ENCODE measurements at regions not wholly inside any gene's neighbourhood (a gene's known extent, or its start where the extent isn't known, plus 50 kb on each side); places are given as distances from the start of the nearest gene placed in this dataset.

DNA sequence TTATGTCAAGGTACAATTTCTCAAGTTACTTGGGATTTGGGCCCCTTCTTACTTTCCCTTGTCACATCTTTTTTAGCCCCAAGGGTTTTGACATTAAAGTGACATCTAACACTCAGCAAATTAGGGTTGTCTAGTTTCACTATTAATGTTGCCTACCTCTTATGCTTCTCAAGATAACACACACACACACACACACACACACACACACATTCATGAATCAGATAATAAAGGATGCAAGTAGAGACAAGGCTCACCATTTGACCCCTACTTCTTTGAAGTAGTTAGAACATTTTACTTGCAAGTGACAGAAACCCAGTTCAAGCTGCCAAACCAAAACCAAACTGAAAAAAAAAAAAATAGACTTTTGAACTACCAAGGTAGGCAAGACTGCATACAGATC lies 138.8 kb downstream of the TRIB2 start:
- no peak overlapping the region for H4K8ac ChIP-seq (ENCODE audit: extremely low read depth, insufficient read depth, low read length)
- H3K79me1 ChIP-seq (ENCODE audit: low read depth, low read length) = no peaks in the 10 kb centered on the region
- no peaks in the 10 kb centered on the region for H3K27me3 ChIP-seq (replicated peaks in 1 of 4; ENCODE audit: control insufficient read depth in 3 of 4, extremely low read depth in 1 of 4, insufficient read depth in 3 of 4, low read length in 3 of 4)
- H3K4ac ChIP-seq (replicated peaks; ENCODE audit: insufficient read length, low read depth, low read length) = no peak overlapping the region
- no peak overlapping the region for H2BK20ac ChIP-seq (ENCODE audit: low read length)
- no peak overlapping the region for H4K91ac ChIP-seq (replicated peaks; ENCODE audit: insufficient read length, low read length)
- no peak overlapping the region for H2AK5ac ChIP-seq (ENCODE audit: low read depth, low read length)
- H3K4me2 ChIP-seq (ENCODE audit: insufficient read depth in 1 of 2, low read depth in 2 of 2, low read length in 2 of 2) = no peak overlapping the region
- H4K5ac ChIP-seq (ENCODE audit: insufficient read length, low read depth, low read length) = no peak overlapping the region
- no peak for FAIRE-seq
- no peak overlapping the region for H3K14ac ChIP-seq (ENCODE audit: insufficient read length)
- no peaks in the 10 kb centered on the region for H3K23me2 ChIP-seq (ENCODE audit: low read depth, low read length)
- H3K18ac ChIP-seq (ENCODE audit: extremely low read depth, low read length) = no peak overlapping the region
- peaks cover 10 to 15% of the 10 kb centered on the region in 2 experiments; a peak in 3 of 4 replicates for H3K9me3 ChIP-seq (ENCODE audit: insufficient read depth in 2 of 2, low read depth in 1 of 2, low read length in 1 of 2)
- ChIA-PET CTCF (ENCODE audit: partially characterized antibody) (no interaction called here), POLR2A (ENCODE audit: partially characterized antibody) (no interaction called here)
- H2BK5ac ChIP-seq (ENCODE audit: low read depth, low read length) = no peak overlapping the region
- no peak overlapping the region for H2BK15ac ChIP-seq (ENCODE audit: low read length)
- no peaks in the 10 kb centered on the region for H4K20me1 ChIP-seq (replicated peaks in 1 of 2; ENCODE audit: control insufficient read depth in 1 of 2, insufficient read depth in 2 of 2, low read length in 2 of 2)
- peaks cover 0 to 6% (median 0%) of the 10 kb centered on the region in 4 experiments; a peak in 1 of 8 replicates for H3K36me3 ChIP-seq (ENCODE audit: control insufficient read depth in 2 of 4, insufficient read depth in 4 of 4, low read length in 3 of 4)
- DNase-seq (ENCODE audit: low read depth in 1 of 2, low spot score in 2 of 2) = no peak
- H3K9ac ChIP-seq (replicated peaks in 1 of 4; ENCODE audit: extremely low read depth in 1 of 4, low read depth in 3 of 4, low read length in 3 of 4) = no peak overlapping the region
- no peaks in the 10 kb centered on the region for H3K79me2 ChIP-seq (ENCODE audit: control insufficient read depth in 1 of 2, insufficient read depth in 2 of 2, low read length in 2 of 2)
- H3K23ac ChIP-seq (ENCODE audit: insufficient read length) = no peak overlapping the region
- no peak overlapping the region for H3K27ac ChIP-seq (ENCODE audit: low read depth, low read length)
- H2AFZ ChIP-seq (ENCODE audit: low read length) = no peak overlapping the region
- H2BK12ac ChIP-seq (ENCODE audit: low read depth, low read length) = no peak overlapping the region
- H3K4me3 ChIP-seq (ENCODE audit: extremely low read depth in 1 of 4, insufficient read depth in 2 of 4, low read depth in 3 of 4, low read length in 4 of 4) = no peak overlapping the region
- H3K56ac ChIP-seq (replicated peaks; ENCODE audit: insufficient read length, low read depth, low read length) = no peak overlapping the region
- no peak overlapping the region for H2BK120ac ChIP-seq (replicated peaks; ENCODE audit: low read depth, low read length)
- no peaks in the 10 kb centered on the region for H3K4me1 ChIP-seq (replicated peaks in 1 of 4; ENCODE audit: control insufficient read depth in 3 of 4, insufficient read depth in 4 of 4, low read length in 3 of 4)
- TF ChIP-seq CHD1 (IDR thresholded peaks at IDR 0.05; ENCODE audit: low read depth, low read length) = no peak
- no peak for TF ChIP-seq CBX5 (IDR thresholded peaks at IDR 0.05; ENCODE audit: low read depth, low read length)
- no peak for TF ChIP-seq SUZ12 (IDR thresholded peaks at IDR 0.05; ENCODE audit: low read length)
- TF ChIP-seq, protein P1, sequence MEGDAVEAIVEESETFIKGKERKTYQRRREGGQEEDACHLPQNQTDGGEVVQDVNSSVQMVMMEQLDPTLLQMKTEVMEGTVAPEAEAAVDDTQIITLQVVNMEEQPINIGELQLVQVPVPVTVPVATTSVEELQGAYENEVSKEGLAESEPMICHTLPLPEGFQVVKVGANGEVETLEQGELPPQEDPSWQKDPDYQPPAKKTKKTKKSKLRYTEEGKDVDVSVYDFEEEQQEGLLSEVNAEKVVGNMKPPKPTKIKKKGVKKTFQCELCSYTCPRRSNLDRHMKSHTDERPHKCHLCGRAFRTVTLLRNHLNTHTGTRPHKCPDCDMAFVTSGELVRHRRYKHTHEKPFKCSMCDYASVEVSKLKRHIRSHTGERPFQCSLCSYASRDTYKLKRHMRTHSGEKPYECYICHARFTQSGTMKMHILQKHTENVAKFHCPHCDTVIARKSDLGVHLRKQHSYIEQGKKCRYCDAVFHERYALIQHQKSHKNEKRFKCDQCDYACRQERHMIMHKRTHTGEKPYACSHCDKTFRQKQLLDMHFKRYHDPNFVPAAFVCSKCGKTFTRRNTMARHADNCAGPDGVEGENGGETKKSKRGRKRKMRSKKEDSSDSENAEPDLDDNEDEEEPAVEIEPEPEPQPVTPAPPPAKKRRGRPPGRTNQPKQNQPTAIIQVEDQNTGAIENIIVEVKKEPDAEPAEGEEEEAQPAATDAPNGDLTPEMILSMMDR (IDR thresholded peaks at IDR 0.05; ENCODE audit: control extremely low read depth in 1 of 3, insufficient read depth in 1 of 3, low read depth in 1 of 3, low read length in 3 of 3) = no peak

Data from H1 (cell line).